T1000 (cell line): ENCODE measurements at regions not wholly inside any gene's neighbourhood (a gene's known extent, or its start where the extent isn't known, plus 50 kb on each side); places are given as distances from the start of the nearest gene placed in this dataset.

Experiments used
- DNase-seq: peaks from one replicate; lab custom pipeline; 2025; ENCODE audit warnings: mixed read lengths; lab: John Stamatoyannopoulos, UW

DNA sequence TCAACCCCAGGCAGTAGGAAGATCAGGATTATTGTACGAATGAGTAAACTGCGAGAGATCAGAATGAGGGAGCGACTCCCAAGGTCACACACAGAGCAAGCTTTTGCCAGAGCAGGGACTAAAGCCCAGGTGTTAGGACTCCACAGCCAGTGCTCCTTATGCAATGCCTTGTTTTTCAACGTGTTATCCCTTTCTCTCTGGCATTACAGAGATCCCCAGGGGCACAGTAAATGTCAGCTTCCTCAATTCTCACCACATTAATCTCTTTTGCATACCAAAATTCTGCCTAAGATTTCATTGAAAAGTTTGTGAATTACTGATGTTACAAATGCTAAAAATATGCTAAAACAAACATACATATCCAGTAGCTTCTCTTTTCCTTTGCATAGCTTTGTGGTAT lies 68.1 kb upstream of the CES5A start:
- no peak for DNase-seq

DNA sequence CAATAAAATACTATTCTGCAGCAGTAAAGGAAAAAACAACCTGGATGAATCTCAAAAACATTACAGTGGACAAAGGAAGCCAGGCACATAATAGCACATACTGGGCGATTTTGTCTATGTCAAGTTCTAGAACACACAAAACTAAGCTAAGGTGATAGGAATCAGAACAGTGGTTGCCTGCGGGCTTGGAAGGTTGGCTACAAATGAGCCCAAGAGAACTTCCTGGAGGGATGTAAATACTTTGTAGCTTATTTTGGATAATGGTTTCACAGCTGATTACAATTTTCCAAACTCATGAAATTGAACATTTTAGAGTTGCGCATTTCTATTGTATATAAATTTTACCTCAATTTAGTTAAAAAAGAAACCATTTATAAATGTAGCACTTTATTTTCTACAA lies 67.6 kb upstream of the CES5A start:
- no peak for DNase-seq

DNA sequence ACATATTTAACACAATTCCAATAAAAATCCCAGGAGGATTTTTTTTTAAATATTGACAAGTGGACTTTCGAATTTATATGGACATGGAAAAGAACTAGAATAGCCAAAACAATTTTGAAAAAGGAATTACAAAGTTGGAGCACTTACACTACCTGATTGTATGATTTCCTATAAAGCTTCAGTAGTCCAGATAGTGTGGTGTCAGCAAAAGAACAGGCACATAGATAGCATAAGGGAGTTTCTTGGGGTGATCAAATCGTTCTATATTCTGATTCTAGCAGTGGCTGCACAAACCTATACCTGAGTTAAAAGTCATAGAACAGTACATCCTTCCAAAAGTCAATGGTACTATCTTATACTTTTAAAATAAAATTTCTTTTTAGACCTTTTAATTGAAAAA lies 66.4 kb upstream of the CES5A start:
- DNase-seq, result no peak

DNA sequence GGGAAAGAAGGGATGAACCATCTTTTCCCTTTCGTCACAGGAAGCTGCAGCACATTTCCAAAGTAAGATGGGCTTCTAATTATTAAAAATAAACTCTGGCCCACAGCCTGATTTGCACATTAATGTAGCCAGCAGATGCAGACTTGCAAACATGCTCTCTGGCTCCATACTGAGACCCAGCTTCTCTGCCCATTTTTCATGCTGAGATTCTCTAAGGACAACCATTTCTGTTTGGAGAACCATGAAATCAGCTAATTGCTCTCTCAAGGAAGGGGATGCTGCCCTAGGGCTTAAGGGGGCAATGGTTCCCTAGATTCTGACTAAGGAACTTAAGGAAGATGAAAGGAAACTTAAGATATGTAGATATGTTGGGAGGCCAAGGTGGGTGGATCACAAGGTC lies 63.0 kb upstream of the CES5A start:
- no peak for DNase-seq

DNA sequence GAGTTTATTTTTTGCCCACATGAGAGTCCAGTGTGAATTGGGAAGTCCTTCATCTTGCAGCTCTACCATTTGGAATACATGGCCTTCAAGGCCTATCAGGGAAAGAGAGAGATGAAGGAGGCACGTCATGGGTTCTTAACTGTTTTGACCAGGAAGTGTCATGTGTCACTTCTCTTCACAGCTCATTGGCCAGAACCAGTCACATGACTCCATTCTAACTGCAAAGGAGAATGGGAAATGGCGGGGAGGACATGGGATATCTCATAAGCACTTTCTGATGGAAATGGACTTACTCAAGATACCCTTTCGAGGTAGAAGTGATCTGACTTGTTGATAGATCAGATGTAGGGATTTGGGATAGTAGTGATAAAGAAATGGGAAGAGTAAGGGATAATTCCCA lies 57.9 kb upstream of the CES5A start:
- DNase-seq, result no peak

DNA sequence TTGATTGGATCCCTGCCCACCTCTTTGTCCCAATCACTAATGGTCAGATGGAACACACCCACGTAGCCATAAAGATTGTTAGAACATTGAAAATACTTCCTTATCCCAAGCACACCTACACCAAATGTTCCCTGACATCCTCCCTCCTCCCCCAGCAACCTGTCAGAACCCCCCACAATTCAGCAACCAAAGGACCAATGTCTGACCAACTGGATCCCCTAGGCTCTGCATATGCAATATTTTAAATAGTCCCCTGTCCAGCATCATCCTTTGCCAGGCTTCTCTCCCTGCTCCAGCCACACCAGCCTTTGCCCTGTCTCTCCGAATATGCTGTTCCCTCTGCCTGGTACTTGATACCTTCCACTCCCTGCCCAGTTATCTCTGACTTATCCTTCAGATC lies 54.9 kb upstream of the CES5A start:
- DNase-seq, result no peak

DNA sequence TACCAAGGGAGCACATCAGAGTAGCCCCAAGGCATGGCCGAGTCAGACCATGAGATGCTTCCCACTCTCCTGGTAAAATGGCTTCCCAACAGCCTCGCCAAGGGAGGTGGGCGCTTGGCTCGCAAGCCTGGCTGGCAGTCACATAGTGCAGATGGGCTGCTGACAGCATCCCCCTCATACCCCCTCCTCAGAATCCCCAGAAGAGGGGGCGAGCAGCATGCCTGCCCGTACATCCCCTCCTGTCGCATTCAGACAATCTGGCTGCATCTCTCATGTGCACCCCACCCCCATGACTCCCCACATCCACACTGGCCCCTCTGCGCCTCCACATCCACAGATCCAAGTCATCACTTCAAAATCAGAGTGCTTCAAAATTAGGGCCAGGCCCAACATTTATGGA lies 54.0 kb upstream of the CES5A start:
- no peak for DNase-seq

DNA sequence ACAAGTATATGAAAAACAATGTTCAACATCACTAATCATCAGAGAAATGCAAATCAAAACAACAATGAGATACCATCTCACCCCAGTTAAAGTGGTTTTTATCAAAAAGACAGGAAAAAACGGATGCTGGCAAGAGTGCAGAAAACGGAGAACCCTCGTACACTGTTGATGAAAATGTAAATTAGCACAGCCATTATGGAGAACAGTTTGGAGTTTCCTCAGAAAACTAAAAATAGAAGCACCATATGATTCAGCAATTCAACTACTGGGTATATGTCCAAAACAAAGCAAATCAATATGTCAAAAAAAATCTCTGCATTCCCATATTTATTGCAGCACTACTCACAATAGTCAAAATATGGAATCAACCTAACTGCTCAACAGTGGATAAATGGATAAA lies 50.1 kb upstream of the CES5A start:
- no peak for DNase-seq
